ENCODE measurements at regions not wholly inside any gene's neighbourhood (a gene's known extent, or its start where the extent isn't known, plus 50 kb on each side); places are given as distances from the start of the nearest gene placed in this dataset.
"Not testable (repeated sequence)": the region's sequence is repeated elsewhere in the genome, so short reads cannot be mapped to it uniquely, and the experiment has no call there.

- no peak for DNase-seq
Observed at GRCh38 chr7:93830141-93830925, 60.2 kb downstream of the TFPI2 start.

- no peak for DNase-seq
Observed at GRCh38 chr7:93828260-93828659, 62.3 kb downstream of the TFPI2 start.

GRCh38 chr7:93823621-93824020, 66.9 kb downstream of the TFPI2 start:
- DNase-seq: no peak

- no peak for DNase-seq
Observed at GRCh38 chr7:93821463-93821862, 69.1 kb downstream of the TFPI2 start.

GRCh38 chr7:93819699-93820098, 70.9 kb downstream of the TFPI2 start:
- no peak for DNase-seq

- no peak for DNase-seq
Observed at GRCh38 chr7:93817526-93817925, 73.0 kb downstream of the TFPI2 start.

GRCh38 chr7:93817004-93817403, 73.5 kb downstream of the TFPI2 start:
- DNase-seq: no peak

GRCh38 chr7:93813514-93813913, 77.0 kb downstream of the TFPI2 start:
- DNase-seq: no peak

GRCh38 chr7:93812061-93812460, 78.5 kb downstream of the TFPI2 start:
- no peak for DNase-seq

GRCh38 chr7:93811198-93811597, 79.4 kb downstream of the TFPI2 start:
- no peak for DNase-seq

- DNase-seq: no peak
Observed at GRCh38 chr7:93810561-93810960, 80.0 kb downstream of the TFPI2 start.

GRCh38 chr7:93804726-93805125, 85.8 kb downstream of the TFPI2 start:
- DNase-seq: no peak

GRCh38 chr7:93799750-93800357, 90.7 kb downstream of the TFPI2 start:
- no peak for DNase-seq

- DNase-seq: not testable (repeated sequence)
Observed at GRCh38 chr7:93793084-93793697, 97.4 kb downstream of the TFPI2 start.

GRCh38 chr7:93779115-93779514, 111.4 kb downstream of the TFPI2 start:
- no peak for DNase-seq

GRCh38 chr7:93778384-93778783, 112.2 kb downstream of the TFPI2 start:
- DNase-seq: no peak

- DNase-seq: no peak
Observed at GRCh38 chr7:93773446-93773845, 117.1 kb downstream of the TFPI2 start.

- DNase-seq: no peak
Observed at GRCh38 chr7:93765475-93765874, 125.1 kb downstream of the TFPI2 start.

- no peak for DNase-seq
Observed at GRCh38 chr7:93758631-93759030, 131.9 kb downstream of the TFPI2 start.

- DNase-seq: no peak
Observed at GRCh38 chr7:93757426-93757825, 133.1 kb downstream of the TFPI2 start.

- DNase-seq: no peak
Observed at GRCh38 chr7:93756890-93757289, 133.7 kb downstream of the TFPI2 start.

- no peak for DNase-seq
Observed at GRCh38 chr7:93751421-93751820, 139.1 kb downstream of the TFPI2 start.

GRCh38 chr7:93750986-93751385, 139.6 kb downstream of the TFPI2 start:
- DNase-seq: no peak

- no peak for DNase-seq
Observed at GRCh38 chr7:93747019-93747418, 143.5 kb downstream of the TFPI2 start.
